LNCAP (cell line): ENCODE measurements at regions not wholly inside any gene's neighbourhood (a gene's known extent, or its start where the extent isn't known, plus 50 kb on each side); places are given as distances from the start of the nearest gene placed in this dataset.

Experiments used
- CTCF ChIP-seq: fragments of 450-650 bp; IDR thresholded peaks from 2 replicates; pipeline ENCODE4 v1.5.1; 2017; ENCODE audit warnings: mild to moderate bottlenecking

- TF ChIP-seq CTCF = no peak
Measured at GRCh38 chr12:105459760-105460330, 129.4 kb downstream of the C12orf75 start.

- TF ChIP-seq CTCF = no peak
Measured at GRCh38 chr12:105461271-105461943, 130.9 kb downstream of the C12orf75 start.

- no peak for TF ChIP-seq CTCF
Measured at GRCh38 chr12:105461944-105462762, 131.7 kb downstream of the C12orf75 start.

- no peak for TF ChIP-seq CTCF
Measured at GRCh38 chr12:105462831-105463230, 132.3 kb downstream of the C12orf75 start.

- no peak for TF ChIP-seq CTCF
Measured at GRCh38 chr12:105464406-105464805, 133.9 kb downstream of the C12orf75 start.

- TF ChIP-seq CTCF = no peak
Measured at GRCh38 chr12:105466231-105466900, 135.9 kb downstream of the C12orf75 start.

- no peak for TF ChIP-seq CTCF
Measured at GRCh38 chr12:105466901-105467598, 136.6 kb downstream of the C12orf75 start.
